GM12878 (cell line): ENCODE measurements at regions not wholly inside any gene's neighbourhood (a gene's known extent, or its start where the extent isn't known, plus 50 kb on each side); places are given as distances from the start of the nearest gene placed in this dataset.

ENCODE experiments used
- ATAC-seq: fragments of 200-7000 bp; cut with Tn5 transposase; 3 replicates; pipeline ENCODE4 v1.9.1; 2020; ENCODE audit warnings: mild to moderate bottlenecking, moderate library complexity
- BruUV-seq: library from RNA; stranded (reverse); fragments of 400-500 nt; replicated peaks from 2 replicates; lab custom pipeline; 2021; lab: Mats Ljungman, UMichigan
- CTCF ChIA-PET: fragments of 300-600 bp; sonication (Branson Sonifier 250); formaldehyde crosslinking; extraction: SDS; loops from one replicate; lab custom pipeline; 2021; ENCODE audit warnings: inconsistent platforms; lab: Yijun Ruan, JAX
- POLR2A ChIA-PET: fragments of 350-600 bp; formaldehyde crosslinking; extraction: SDS; loops from one replicate; lab custom pipeline; 2021; ENCODE audit warnings: inconsistent platforms; lab: Charles Lee
- RAD21 ChIA-PET: fragments of 300-600 bp; sonication (Branson Sonifier 250); formaldehyde crosslinking; loops from one replicate; lab custom pipeline; 2023; ENCODE audit warnings: antibody characterized with exemption; ENCODE audit not compliant: unreplicated experiment; lab: Charles Lee
- SMC1A ChIA-PET: fragments of 300-600 bp; sonication (Branson Sonifier 250); formaldehyde crosslinking; loops from one replicate; lab custom pipeline; 2023; ENCODE audit not compliant: unreplicated experiment, uncharacterized antibody; lab: Charles Lee
- DNase-seq: peaks from one replicate; pipeline ENCODE4 v3.0.0-alpha.2; 2011; ENCODE audit warnings: low read depth, low spot score
- FAIRE-seq: peaks from 3 replicates; lab custom pipeline; 2011; peaks lifted over from hg19 to GRCh38; lab: Jason Lieb, UNC
- H2AFZ ChIP-seq: 2 replicates; pipeline ENCODE4 v1.6.0; 2011; ENCODE audit warnings: low read depth, low read length, control low read depth; ENCODE audit not compliant: control insufficient read depth
- H3K27ac ChIP-seq: 2 replicates; pipeline ENCODE4 v1.5.1; 2011; ENCODE audit warnings: control low read depth; ENCODE audit not compliant: control insufficient read depth, insufficient read depth
- H3K27me3 ChIP-seq, 2 experiments: replicated peaks in 1 of 2; 2 replicates each; pipeline versions ENCODE4 v1.6.0 to v1.6.1; 2011; ENCODE audit warnings: low read length in 1 of 2; ENCODE audit not compliant: control insufficient read depth in 2 of 2, insufficient read depth in 2 of 2
- H3K36me3 ChIP-seq, 2 experiments: 2 replicates each; pipeline ENCODE4 v1.5.1; 2011; ENCODE audit warnings: low read length in 1 of 2; ENCODE audit not compliant: control insufficient read depth in 2 of 2, insufficient read depth in 2 of 2
- H3K4me1 ChIP-seq: 2 replicates; pipeline ENCODE4 v1.6.1; 2011; ENCODE audit warnings: mild to moderate bottlenecking, low read length, moderate library complexity, mixed read lengths; ENCODE audit not compliant: control insufficient read depth, insufficient read depth
- H3K4me2 ChIP-seq: 2 replicates; pipeline ENCODE4 v1.6.0; 2011; ENCODE audit warnings: control low read depth; ENCODE audit not compliant: control insufficient read depth, insufficient read depth
- H3K4me3 ChIP-seq: fragments of 200-600 bp; sonication (generic); 2 replicates; pipeline ENCODE4 v1.5.1; 2016
- H3K79me2 ChIP-seq: 2 replicates; pipeline ENCODE4 v1.6.0; 2011; ENCODE audit warnings: low read length; ENCODE audit not compliant: control insufficient read depth, insufficient read depth
- H3K9ac ChIP-seq: 2 replicates; pipeline ENCODE4 v1.8.0; 2011; ENCODE audit warnings: low read length, control low read depth, mixed read lengths; ENCODE audit not compliant: control insufficient read depth, insufficient read depth
- H3K9me3 ChIP-seq: replicated peaks from 3 replicates; pipeline ENCODE4 v1.5.1; 2011; ENCODE audit warnings: mild to moderate bottlenecking, low read length; ENCODE audit not compliant: control insufficient read depth, insufficient read depth
- H4K20me1 ChIP-seq: 2 replicates; pipeline ENCODE4 v1.6.0; 2011; ENCODE audit not compliant: control insufficient read depth, insufficient read depth
- ATF3 ChIP-seq: IDR thresholded peaks from 2 replicates; pipeline ENCODE4 v1.6.1; 2011; ENCODE audit warnings: low read depth, mild to moderate bottlenecking, low read length, moderate library complexity, borderline replicate concordance; ENCODE audit errors: extremely low read depth
- BCL3 ChIP-seq: IDR thresholded peaks from 2 replicates; pipeline ENCODE4 v1.6.1; 2011; ENCODE audit warnings: borderline replicate concordance, low read depth, mild to moderate bottlenecking, moderate library complexity, low read length; ENCODE audit not compliant: insufficient read depth, poor library complexity, severe bottlenecking
- CREB1 ChIP-seq: IDR thresholded peaks from 2 replicates; pipeline ENCODE4 v1.6.1; 2012; ENCODE audit warnings: low read depth, mild to moderate bottlenecking, inconsistent platforms
- NR2C1 ChIP-seq: fragments of 450-650 bp; IDR thresholded peaks from 2 replicates; pipeline ENCODE4 v1.6.1; 2017; ENCODE audit warnings: antibody characterized with exemption, mild to moderate bottlenecking, moderate library complexity
- NRF1 ChIP-seq: conservative IDR thresholded peaks from 2 replicates; pipeline ENCODE4 v1.6.1; 2011; ENCODE audit warnings: mild to moderate bottlenecking, low read depth, low read length, improper control_type of control experiment
- POLR2A ChIP-seq: IDR thresholded peaks from 2 replicates; pipeline ENCODE4 v1.6.1; 2011; ENCODE audit warnings: low read depth, mild to moderate bottlenecking, low read length
- TCF3 ChIP-seq: IDR thresholded peaks from 2 replicates; pipeline ENCODE4 v1.6.1; 2012; ENCODE audit warnings: low read depth, mild to moderate bottlenecking, low read length, borderline replicate concordance; ENCODE audit not compliant: insufficient read depth
- ZZZ3 ChIP-seq: IDR thresholded peaks from 2 replicates; pipeline ENCODE4 v1.6.1; 2011; ENCODE audit warnings: low read depth; ENCODE audit not compliant: control insufficient read depth, insufficient read length
- WGBS: methylation state at CpG from one replicate; pipeline ENCODE4 v1.1.6; 2016; ENCODE audit warnings: low lambda C conversion rate; ENCODE audit not compliant: insufficient replicate concordance, insufficient coverage; ENCODE audit errors: missing lambda C conversion rate; 5-methylcytosine and 5-hydroxymethylcytosine counted together
- in situ Hi-C: fragments of 300-500 bp; cut with MboI; formaldehyde crosslinking; loops from 9 replicates; pipeline ENCODE4 v1.14.3; 2018; ENCODE audit warnings: mixed read lengths
- intact Hi-C: fragments of 100-400 bp; cut with micrococcal nuclease; formaldehyde crosslinking; loops from one replicate; pipeline ENCODE4 v1.14.2; 2022; ENCODE audit not compliant: unreplicated experiment

- in situ Hi-C loops, result no loop called here
- RAD21 ChIA-PET, result no interaction called here
- no peak for ATAC-seq
- 76% methylated on average over 12 of the region's 14 CpGs for WGBS
- Histone ChIP-seq H3K27me3 (no peaks in the 10 kb centered on the region), H3K9me3 (peaks cover 6% of the 10 kb centered on the region; the same call in 2 of the 3 replicates), H3K4me1 (no peaks in the 10 kb centered on the region), H4K20me1 (no peaks in the 10 kb centered on the region), H3K9ac (no peak overlapping the region), H3K4me3 (no peak overlapping the region), H3K79me2 (no peaks in the 10 kb centered on the region), H3K27ac (no peak overlapping the region), H2AFZ (no peak overlapping the region), H3K4me2 (no peak overlapping the region), H3K36me3 (no peaks in the 10 kb centered on the region)
- POLR2A ChIA-PET, result no interaction called here
- intact Hi-C loops, result no loop called here
- no peak for DNase-seq
- CTCF ChIA-PET, result no interaction called here
- no peak for TF ChIP-seq NR2C1
- no peak for TF ChIP-seq ZZZ3
- TF ChIP-seq NRF1, result no peak
- no peak for TF ChIP-seq ATF3
- 0 out of 2 replicates have a peak, but pooled peaks have one; percentile 12 for TF ChIP-seq POLR2A
- TF ChIP-seq BCL3, result no peak
- no peak for TF ChIP-seq CREB1
- TF ChIP-seq TCF3, result no peak
- SMC1A ChIA-PET, result interaction anchor here (0.8 to 0.9 kb wide), 2 partner anchors 9 to 11 kb away, joined by 3 read pairs; no protein-coding TSS in a partner anchor
- no TSS peak for BruUV-seq
- no peak for FAIRE-seq
These were observed 157.9 kb upstream of the SLC38A2 start for GRCh38 chr12:46530373-46531056.
